Skeletal muscle tissue (tissue), 3 donors: ENCODE measurements at regions not wholly inside any gene's neighbourhood (a gene's known extent, or its start where the extent isn't known, plus 50 kb on each side); places are given as distances from the start of the nearest gene placed in this dataset.
"Not testable (repeated sequence)": the region's sequence is repeated elsewhere in the genome, so short reads cannot be mapped to it uniquely, and the experiment has no call there.

Source experiments
- H3K27ac ChIP-seq: one replicate; pipeline ENCODE4 v1.7.0; 2013; ENCODE audit warnings: mild to moderate bottlenecking, low read depth, low read length, inconsistent platforms
- H3K27me3 ChIP-seq, 3 donors: one replicate each; pipeline ENCODE4 v1.7.0; 2013; ENCODE audit warnings: low read length in 3 of 3; ENCODE audit not compliant: control insufficient read depth in 3 of 3, insufficient read depth in 3 of 3
- H3K36me3 ChIP-seq, 3 donors: one replicate each; pipeline ENCODE4 v1.7.0; 2013; ENCODE audit warnings: low read length in 3 of 3; ENCODE audit not compliant: control insufficient read depth in 3 of 3, insufficient read depth in 3 of 3
- H3K4me1 ChIP-seq, 3 donors: one replicate each; pipeline ENCODE4 v1.7.0; 2013; ENCODE audit warnings: low read length in 3 of 3, mild to moderate bottlenecking in 3 of 3; ENCODE audit not compliant: control insufficient read depth in 3 of 3, insufficient read depth in 3 of 3
- H3K4me3 ChIP-seq, 3 donors: one replicate each; pipeline ENCODE4 v1.7.0; 2013; ENCODE audit warnings: low read length in 3 of 3
- H3K9ac ChIP-seq, 3 donors: one replicate each; pipeline ENCODE4 v1.7.0; 2013; ENCODE audit warnings: low read length in 3 of 3, mild to moderate bottlenecking in 3 of 3, moderate library complexity in 2 of 3, low read depth in 1 of 3
- H3K9me3 ChIP-seq, 3 donors: one replicate each; pipeline ENCODE4 v1.7.0; 2013; ENCODE audit warnings: low read length in 3 of 3; ENCODE audit not compliant: control insufficient read depth in 3 of 3
- donor health status: Osteomylitis.

DNA sequence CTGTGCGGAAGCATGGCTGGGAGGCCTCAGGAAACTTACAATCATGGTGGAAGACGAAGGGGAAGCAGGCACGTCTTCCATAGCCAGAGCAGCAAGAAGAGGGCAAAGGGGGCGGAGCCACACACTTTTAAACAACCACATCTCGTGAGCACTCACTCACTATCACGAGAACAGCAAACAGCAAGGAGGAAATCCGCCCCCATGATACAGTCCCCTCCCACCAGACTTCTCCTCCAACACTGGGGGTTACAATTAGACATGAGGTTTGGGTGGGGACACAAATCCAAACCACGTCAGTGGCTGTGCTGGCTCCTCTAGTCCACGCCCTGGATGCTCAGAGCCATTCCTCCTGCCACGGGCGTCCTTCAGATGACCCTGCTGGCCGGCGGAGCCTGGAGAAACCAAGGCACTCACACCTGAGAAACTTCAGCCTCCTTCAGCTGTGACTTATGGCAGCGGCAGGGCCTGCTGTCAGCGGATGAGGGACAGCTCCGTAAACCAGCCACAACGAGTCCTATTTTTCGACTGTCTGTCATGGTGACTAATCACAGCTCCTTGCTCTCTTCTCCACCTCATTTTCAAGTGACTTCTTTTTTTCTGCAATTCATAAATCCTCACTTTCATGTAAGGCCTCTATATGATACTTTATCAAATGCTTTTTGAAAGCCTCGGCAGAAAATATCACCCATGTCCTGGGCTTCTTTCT, 167.9 kb upstream of the PFKP start:
- Histone ChIP-seq H3K27me3 (peaks cover 10 to 13% (median 11%) of the 10 kb centered on the region in 3 donors), H3K36me3 (no peaks in the 10 kb centered on the region), H3K4me3 (no peak overlapping the region), H3K9me3 (no peaks in the 10 kb centered on the region), H3K4me1 (no peaks in the 10 kb centered on the region), H3K9ac (no peak overlapping the region), H3K27ac (no peak overlapping the region)

DNA sequence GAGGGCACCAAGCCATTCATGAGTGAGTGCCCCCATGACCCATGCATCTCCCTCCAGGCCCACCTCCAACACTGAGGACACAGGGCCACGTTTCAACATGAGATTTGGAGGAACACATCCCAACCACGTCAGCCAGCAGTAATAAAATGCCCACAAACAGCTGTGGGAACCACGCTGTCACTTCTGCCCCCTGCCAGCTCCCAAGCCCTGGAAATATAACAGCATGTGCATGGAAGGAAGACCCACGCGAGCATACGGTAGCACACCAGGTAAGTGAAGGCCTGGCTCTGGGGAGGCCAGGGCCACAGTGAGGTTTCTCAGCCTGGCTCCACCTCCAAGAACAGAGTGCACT, 168.9 kb upstream of the PFKP start:
- Histone ChIP-seq H3K27me3 (peaks cover 8 to 9% (median 8%) of the 10 kb centered on the region in 3 donors), H3K9ac (no peak overlapping the region), H3K27ac (no peak overlapping the region), H3K4me3 (no peak overlapping the region), H3K4me1 (no peaks in the 10 kb centered on the region), H3K9me3 (no peaks in the 10 kb centered on the region), H3K36me3 (no peaks in the 10 kb centered on the region)

- H3K4me1 ChIP-seq = no peaks in the 10 kb centered on the region
- H3K4me3 ChIP-seq = no peak overlapping the region
- no peaks in the 10 kb centered on the region for H3K9me3 ChIP-seq
- H3K27ac ChIP-seq = no peak overlapping the region
- peaks cover 2 to 8% (median 4%) of the 10 kb centered on the region in 3 donors for H3K27me3 ChIP-seq
- H3K9ac ChIP-seq = no peak overlapping the region
- H3K36me3 ChIP-seq = no peaks in the 10 kb centered on the region
Observed at GRCh38 chr10:2897619-2898508, 169.5 kb upstream of the PFKP start.

GRCh38 chr10:2896334-2896733, 171.0 kb upstream of the PFKP start:
- not testable (repeated sequence) for H3K36me3 ChIP-seq, H3K27ac ChIP-seq, H3K4me1 ChIP-seq, H3K27me3 ChIP-seq, H3K4me3 ChIP-seq, H3K9me3 ChIP-seq, H3K9ac ChIP-seq

- no peaks in the 10 kb centered on the region for H3K4me1 ChIP-seq
- H3K9ac ChIP-seq = no peak overlapping the region
- no peak overlapping the region for H3K4me3 ChIP-seq
- no peak overlapping the region for H3K27ac ChIP-seq
- H3K9me3 ChIP-seq = no peaks in the 10 kb centered on the region
- H3K27me3 ChIP-seq = peaks cover 2 to 12% (median 4%) of the 10 kb centered on the region in 3 donors
- no peaks in the 10 kb centered on the region for H3K36me3 ChIP-seq
Observed at GRCh38 chr10:2895594-2896196, 171.7 kb upstream of the PFKP start.

- H3K9me3 ChIP-seq = no peaks in the 10 kb centered on the region
Observed at GRCh38 chr10:2893991-2894390, 173.4 kb upstream of the PFKP start.

GRCh38 chr10:2893158-2893845, 174.0 kb upstream of the PFKP start:
- Histone ChIP-seq H3K4me3 (no peak overlapping the region), H3K27ac (no peak overlapping the region), H3K9ac (no peak overlapping the region), H3K9me3 (no peaks in the 10 kb centered on the region), H3K36me3 (no peaks in the 10 kb centered on the region), H3K4me1 (no peaks in the 10 kb centered on the region), H3K27me3 (peaks cover 0 to 11% (median 0%) of the 10 kb centered on the region in 3 donors)

More at GRCh38 chr10:2893991-2894390, 173.4 kb upstream of the PFKP start:
- no peak overlapping the region for H3K9ac ChIP-seq
- H3K36me3 ChIP-seq = no peaks in the 10 kb centered on the region
- no peaks in the 10 kb centered on the region for H3K4me1 ChIP-seq
- H3K4me3 ChIP-seq = no peak overlapping the region
- peaks cover 0 to 11% (median 0%) of the 10 kb centered on the region in 3 donors for H3K27me3 ChIP-seq
- no peak overlapping the region for H3K27ac ChIP-seq

GRCh38 chr10:2891770-2892124, 175.6 kb upstream of the PFKP start:
- H3K36me3 ChIP-seq = no peaks in the 10 kb centered on the region
- peaks cover 0 to 13% (median 0%) of the 10 kb centered on the region in 3 donors for H3K27me3 ChIP-seq
- no peak overlapping the region for H3K4me3 ChIP-seq
- H3K4me1 ChIP-seq = no peaks in the 10 kb centered on the region
- no peak overlapping the region for H3K9ac ChIP-seq
- no peaks in the 10 kb centered on the region for H3K9me3 ChIP-seq
- H3K27ac ChIP-seq = no peak overlapping the region

GRCh38 chr10:2891073-2891769, 176.1 kb upstream of the PFKP start:
- H3K4me1 ChIP-seq = no peaks in the 10 kb centered on the region
- no peaks in the 10 kb centered on the region for H3K9me3 ChIP-seq
- no peak overlapping the region for H3K9ac ChIP-seq
- H3K27ac ChIP-seq = no peak overlapping the region
- H3K27me3 ChIP-seq = peaks cover 0 to 13% (median 0%) of the 10 kb centered on the region in 3 donors
- no peaks in the 10 kb centered on the region for H3K36me3 ChIP-seq
- H3K4me3 ChIP-seq = no peak overlapping the region
